ENCODE measurements at regions not wholly inside any gene's neighbourhood (a gene's known extent, or its start where the extent isn't known, plus 50 kb on each side); places are given as distances from the start of the nearest gene placed in this dataset.
"Not testable (repeated sequence)": the region's sequence is repeated elsewhere in the genome, so short reads cannot be mapped to it uniquely, and the experiment has no call there.

- no peaks in the 10 kb centered on the region for H3K27me3 ChIP-seq (replicated peaks)
- DNase-seq: no peak
- no peaks in the 10 kb centered on the region for H3K36me3 ChIP-seq (replicated peaks)
- H3K27ac ChIP-seq: no peak overlapping the region
- no peak for TF ChIP-seq CTCF (IDR thresholded peaks at IDR 0.05; ENCODE audit: low read depth, low read length, missing control alignments)
- in situ Hi-C loops (cut with HindIII; ENCODE audit: low pct_ligation_motif_present, low sequenced_read_pairs): no loop called here
- H3K4me3 ChIP-seq (ENCODE audit: low read depth, low read length): no peak overlapping the region
These were observed 61.3 kb upstream of the WAC start for GRCh38 chr10:28471652-28472050.

GRCh38 chr10:28478646-28479045, 54.3 kb upstream of the WAC start:
- in situ Hi-C loops (cut with HindIII; ENCODE audit: low pct_ligation_motif_present, low sequenced_read_pairs): no loop called here

GRCh38 chr10:28479425-28479865, 53.5 kb upstream of the WAC start:
- H3K36me3 ChIP-seq (replicated peaks): no peaks in the 10 kb centered on the region
- in situ Hi-C loops (cut with HindIII; ENCODE audit: low pct_ligation_motif_present, low sequenced_read_pairs): no loop called here
- TF ChIP-seq CTCF (IDR thresholded peaks at IDR 0.05; ENCODE audit: low read depth, low read length, missing control alignments): no peak
- no peak for DNase-seq
- H3K4me3 ChIP-seq (ENCODE audit: low read depth, low read length): no peak overlapping the region
- no peaks in the 10 kb centered on the region for H3K27me3 ChIP-seq (replicated peaks)
- H3K27ac ChIP-seq: no peak overlapping the region

More at GRCh38 chr10:28478646-28479045, 54.3 kb upstream of the WAC start:
- H3K27me3 ChIP-seq (replicated peaks): no peaks in the 10 kb centered on the region
- H3K4me3 ChIP-seq (ENCODE audit: low read depth, low read length): no peak overlapping the region
- H3K36me3 ChIP-seq (replicated peaks): no peaks in the 10 kb centered on the region
- DNase-seq: no peak
- no peak overlapping the region for H3K27ac ChIP-seq
- TF ChIP-seq CTCF (IDR thresholded peaks at IDR 0.05; ENCODE audit: low read depth, low read length, missing control alignments): no peak

- in situ Hi-C loops (cut with HindIII; ENCODE audit: low pct_ligation_motif_present, low sequenced_read_pairs): no loop called here
- TF ChIP-seq CTCF (IDR thresholded peaks at IDR 0.05; ENCODE audit: low read depth, low read length, missing control alignments): no peak
- H3K36me3 ChIP-seq (replicated peaks): no peaks in the 10 kb centered on the region
- no peak overlapping the region for H3K27ac ChIP-seq
- no peaks in the 10 kb centered on the region for H3K27me3 ChIP-seq (replicated peaks)
- no peak overlapping the region for H3K4me3 ChIP-seq (ENCODE audit: low read depth, low read length)
- DNase-seq: no peak
These were observed 52.8 kb upstream of the WAC start for GRCh38 chr10:28479927-28480627.

- no peak for DNase-seq
- in situ Hi-C loops (cut with HindIII; ENCODE audit: low pct_ligation_motif_present, low sequenced_read_pairs): no loop called here
- Histone ChIP-seq H3K36me3 (replicated peaks) (no peaks in the 10 kb centered on the region), H3K4me3 (ENCODE audit: low read depth, low read length) (no peak overlapping the region), H3K27me3 (replicated peaks) (no peaks in the 10 kb centered on the region), H3K27ac (no peak overlapping the region)
- TF ChIP-seq CTCF (IDR thresholded peaks at IDR 0.05; ENCODE audit: low read depth, low read length, missing control alignments): no peak
These were observed 52.3 kb upstream of the WAC start for GRCh38 chr10:28480628-28480965.

- H3K27me3 ChIP-seq (replicated peaks); DNase-seq; H3K27ac ChIP-seq; H3K36me3 ChIP-seq (replicated peaks); H3K4me3 ChIP-seq (ENCODE audit: low read depth, low read length); in situ Hi-C loops (cut with HindIII; ENCODE audit: low pct_ligation_motif_present, low sequenced_read_pairs): not testable (repeated sequence)
These were observed 51.6 kb upstream of the WAC start for GRCh38 chr10:28481346-28481745.

Measured in brain microvascular endothelial cell (primary cell).